ENCODE measurements at regions not wholly inside any gene's neighbourhood (a gene's known extent, or its start where the extent isn't known, plus 50 kb on each side); places are given as distances from the start of the nearest gene placed in this dataset.
"Not testable (repeated sequence)": the region's sequence is repeated elsewhere in the genome, so short reads cannot be mapped to it uniquely, and the experiment has no call there.

DNA sequence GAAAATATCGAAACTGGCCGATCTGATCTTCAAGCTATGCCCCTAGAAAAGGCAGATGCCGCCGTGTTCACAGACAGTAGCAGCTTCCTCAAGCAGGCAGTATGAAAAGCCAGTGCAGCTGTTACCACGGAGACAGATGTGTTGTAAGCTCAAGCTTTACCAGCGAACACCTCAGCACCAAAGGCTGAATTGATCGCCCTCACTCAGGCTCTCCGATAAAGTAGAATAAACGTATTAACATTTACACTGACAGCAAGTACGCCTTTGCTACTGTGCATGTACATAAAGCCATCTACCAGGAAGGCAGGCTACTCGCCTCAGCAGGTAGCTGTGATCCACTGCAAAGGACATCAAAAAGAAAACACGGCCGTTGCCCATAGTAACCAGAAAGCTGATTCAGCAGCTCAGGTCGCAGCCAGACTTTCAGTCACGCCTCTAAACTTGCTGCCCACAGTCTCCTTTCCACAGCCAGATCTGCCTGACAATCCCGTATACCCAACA, 122.8 kb upstream of the DEFB108B start:
- WGBS, result 50% methylated on average over 16 of the region's 16 CpGs

DNA sequence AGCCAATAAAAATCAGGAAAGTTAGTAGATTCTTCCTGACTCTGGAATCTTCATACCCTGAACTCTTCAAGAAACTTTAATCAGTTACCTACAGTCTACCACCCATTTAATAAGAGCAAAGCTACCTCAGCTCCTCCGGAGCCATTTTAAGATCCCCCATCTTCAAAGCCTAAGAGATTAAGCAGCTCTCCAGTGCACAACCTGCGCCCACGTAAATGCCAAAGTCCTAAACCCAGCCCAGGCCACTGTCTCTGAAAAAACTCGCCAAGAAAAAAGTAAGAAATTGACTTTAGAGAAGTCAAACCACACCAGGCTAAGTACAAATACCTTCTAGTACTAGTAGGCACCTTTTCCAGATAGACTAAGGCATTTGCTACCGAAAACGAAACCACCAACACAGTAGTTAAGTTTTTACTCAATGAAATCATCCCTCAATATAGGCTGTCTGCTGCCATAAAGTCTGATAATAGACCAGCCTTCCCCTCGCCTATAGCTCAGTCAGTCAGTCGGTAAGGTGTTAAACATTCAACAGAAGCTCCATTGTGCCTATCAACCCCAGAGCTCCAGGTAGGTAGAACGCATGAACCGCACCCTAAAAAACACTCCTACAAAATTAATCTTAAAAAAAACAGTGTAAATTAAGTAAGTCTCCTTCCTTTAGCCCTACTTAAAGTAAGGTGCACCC, 122.2 kb upstream of the DEFB108B start:
- peaks cover 0 to 15% of the 10 kb centered on the region in 2 experiments for H3K27me3 ChIP-seq (ENCODE audit: control insufficient read depth in 1 of 2, insufficient read depth in 1 of 2, low read length in 2 of 2)
- not testable (repeated sequence) for H3K4me1 ChIP-seq (ENCODE audit: control insufficient read depth, insufficient read depth, low read depth, low read length); H2AFZ ChIP-seq (ENCODE audit: low read depth, low read length); H2BK5ac ChIP-seq (ENCODE audit: low read depth, low read length, poor library complexity, severe bottlenecking); H4K91ac ChIP-seq (ENCODE audit: low read length); H2BK120ac ChIP-seq (ENCODE audit: low read depth, low read length); H3K4me3 ChIP-seq (ENCODE audit: insufficient read depth in 1 of 2, low read depth in 1 of 2, low read length in 2 of 2); H2BK15ac ChIP-seq (ENCODE audit: low read depth, poor library complexity, severe bottlenecking); H3K18ac ChIP-seq (ENCODE audit: low read depth in 1 of 2, low read length in 2 of 2); H3K36me3 ChIP-seq (ENCODE audit: control insufficient read depth in 1 of 2, insufficient read depth in 2 of 2, low read depth in 1 of 2, low read length in 2 of 2); H3K23ac ChIP-seq (ENCODE audit: low read length in 2 of 2); H3K4ac ChIP-seq (ENCODE audit: low read depth in 1 of 2, low read length in 2 of 2); H3K27ac ChIP-seq (ENCODE audit: low read length, poor library complexity, severe bottlenecking); H3K14ac ChIP-seq (ENCODE audit: low read length in 2 of 2); H3K9ac ChIP-seq (ENCODE audit: low read length); H3K4me2 ChIP-seq (ENCODE audit: low read length, poor library complexity, severe bottlenecking); H3K79me1 ChIP-seq (replicated peaks; ENCODE audit: low read length, poor library complexity, severe bottlenecking); H2BK12ac ChIP-seq (ENCODE audit: low read length in 2 of 2); DNase-seq; H2AK5ac ChIP-seq (ENCODE audit: low read length, severe bottlenecking); H4K8ac ChIP-seq (ENCODE audit: low read length); H3K9me3 ChIP-seq (ENCODE audit: control insufficient read depth, low read length)
- WGBS, result 72% methylated on average over 10 of the region's 10 CpGs

More for the DNA sequence above, 122.8 kb upstream of the DEFB108B start:
- not testable (repeated sequence) for DNase-seq; H4K91ac ChIP-seq (ENCODE audit: low read length); H3K9me3 ChIP-seq (ENCODE audit: control insufficient read depth, low read length); H2BK15ac ChIP-seq (ENCODE audit: low read depth, poor library complexity, severe bottlenecking); H2AFZ ChIP-seq (ENCODE audit: low read depth, low read length); H3K18ac ChIP-seq (ENCODE audit: low read depth in 1 of 2, low read length in 2 of 2); H3K4me1 ChIP-seq (ENCODE audit: control insufficient read depth, insufficient read depth, low read depth, low read length); H3K14ac ChIP-seq (ENCODE audit: low read length in 2 of 2); H3K79me1 ChIP-seq (replicated peaks; ENCODE audit: low read length, poor library complexity, severe bottlenecking); H2BK5ac ChIP-seq (ENCODE audit: low read depth, low read length, poor library complexity, severe bottlenecking); H3K4me2 ChIP-seq (ENCODE audit: low read length, poor library complexity, severe bottlenecking); H2AK5ac ChIP-seq (ENCODE audit: low read length, severe bottlenecking); H3K4ac ChIP-seq (ENCODE audit: low read depth in 1 of 2, low read length in 2 of 2); H2BK12ac ChIP-seq (ENCODE audit: low read length in 2 of 2); H2BK120ac ChIP-seq (ENCODE audit: low read depth, low read length); H3K27ac ChIP-seq (ENCODE audit: low read length, poor library complexity, severe bottlenecking); H3K23ac ChIP-seq (ENCODE audit: low read length in 2 of 2); H3K36me3 ChIP-seq (ENCODE audit: control insufficient read depth in 1 of 2, insufficient read depth in 2 of 2, low read depth in 1 of 2, low read length in 2 of 2); H4K8ac ChIP-seq (ENCODE audit: low read length)
- H3K9ac ChIP-seq (ENCODE audit: low read length), result peak overlapping the region; percentile 49
- peaks cover 0 to 15% of the 10 kb centered on the region in 2 experiments for H3K27me3 ChIP-seq (ENCODE audit: control insufficient read depth in 1 of 2, insufficient read depth in 1 of 2, low read length in 2 of 2)
- H3K4me3 ChIP-seq (ENCODE audit: insufficient read depth in 1 of 2, low read depth in 1 of 2, low read length in 2 of 2), result peak overlapping the region in 1 of 2 experiments; percentile 24

DNA sequence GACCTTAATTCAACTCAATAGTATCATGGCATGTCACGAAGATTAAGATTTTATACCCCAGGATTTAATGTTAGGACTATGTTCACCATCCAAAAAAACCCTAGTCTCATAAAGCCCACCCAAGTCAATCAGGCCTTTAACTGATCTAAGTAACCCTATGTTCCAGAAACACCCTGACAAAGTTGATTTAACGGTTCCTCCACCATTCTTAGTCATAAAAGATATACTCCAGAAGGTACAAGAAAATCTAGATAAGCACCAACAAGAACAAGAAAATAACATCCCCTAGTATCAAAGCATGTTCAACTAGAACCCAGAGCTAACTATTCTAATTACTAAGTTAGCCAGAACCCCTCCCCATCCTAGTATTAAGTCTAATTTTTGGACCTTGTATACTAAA, 120.7 kb upstream of the DEFB108B start:
- not testable (repeated sequence) for H3K79me1 ChIP-seq (replicated peaks; ENCODE audit: low read length, poor library complexity, severe bottlenecking); H3K9me3 ChIP-seq (ENCODE audit: control insufficient read depth, low read length); H2AK5ac ChIP-seq (ENCODE audit: low read length, severe bottlenecking); H2BK5ac ChIP-seq (ENCODE audit: low read depth, low read length, poor library complexity, severe bottlenecking); H3K36me3 ChIP-seq (ENCODE audit: control insufficient read depth in 1 of 2, insufficient read depth in 2 of 2, low read depth in 1 of 2, low read length in 2 of 2); H2BK12ac ChIP-seq (ENCODE audit: low read length in 2 of 2); H3K18ac ChIP-seq (ENCODE audit: low read depth in 1 of 2, low read length in 2 of 2); H4K91ac ChIP-seq (ENCODE audit: low read length); H4K8ac ChIP-seq (ENCODE audit: low read length); DNase-seq; H2BK15ac ChIP-seq (ENCODE audit: low read depth, poor library complexity, severe bottlenecking); H3K14ac ChIP-seq (ENCODE audit: low read length in 2 of 2); H3K27ac ChIP-seq (ENCODE audit: low read length, poor library complexity, severe bottlenecking); H3K4me2 ChIP-seq (ENCODE audit: low read length, poor library complexity, severe bottlenecking); H3K23ac ChIP-seq (ENCODE audit: low read length in 2 of 2); H3K4me3 ChIP-seq (ENCODE audit: insufficient read depth in 1 of 2, low read depth in 1 of 2, low read length in 2 of 2); H2BK120ac ChIP-seq (ENCODE audit: low read depth, low read length); H3K9ac ChIP-seq (ENCODE audit: low read length); H2AFZ ChIP-seq (ENCODE audit: low read depth, low read length); H3K4me1 ChIP-seq (ENCODE audit: control insufficient read depth, insufficient read depth, low read depth, low read length); H3K4ac ChIP-seq (ENCODE audit: low read depth in 1 of 2, low read length in 2 of 2)
- H3K27me3 ChIP-seq (ENCODE audit: control insufficient read depth in 1 of 2, insufficient read depth in 1 of 2, low read length in 2 of 2), result peaks cover 0 to 15% of the 10 kb centered on the region in 2 experiments
- WGBS, result 82% methylated on average over 2 of the region's 2 CpGs

DNA sequence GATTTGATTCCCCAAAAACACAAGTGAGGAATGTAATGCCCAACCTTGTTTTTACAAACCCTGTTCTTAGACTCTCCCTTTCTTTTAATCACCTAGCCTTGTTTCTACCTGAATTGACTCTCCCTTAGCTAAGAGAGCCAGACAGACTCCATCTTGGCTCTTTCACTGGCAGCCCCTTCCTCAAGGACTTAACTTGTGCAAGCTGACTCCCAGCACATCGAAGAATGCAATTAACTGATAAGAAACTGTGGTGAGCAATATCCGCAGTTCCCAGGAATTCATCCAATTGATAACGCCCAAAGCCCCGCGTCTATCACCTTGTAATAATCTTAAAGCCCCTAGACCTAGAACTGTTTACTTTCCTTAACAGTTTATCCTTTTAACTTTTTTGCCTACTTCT, 120.2 kb upstream of the DEFB108B start:
- H3K4me3 ChIP-seq (ENCODE audit: insufficient read depth in 1 of 2, low read depth in 1 of 2, low read length in 2 of 2); H2BK120ac ChIP-seq (ENCODE audit: low read depth, low read length); H3K14ac ChIP-seq (ENCODE audit: low read length in 2 of 2); DNase-seq; H4K91ac ChIP-seq (ENCODE audit: low read length); H2BK15ac ChIP-seq (ENCODE audit: low read depth, poor library complexity, severe bottlenecking); H2AK5ac ChIP-seq (ENCODE audit: low read length, severe bottlenecking); H3K36me3 ChIP-seq (ENCODE audit: control insufficient read depth in 1 of 2, insufficient read depth in 2 of 2, low read depth in 1 of 2, low read length in 2 of 2); H2BK12ac ChIP-seq (ENCODE audit: low read length in 2 of 2); H3K4me2 ChIP-seq (ENCODE audit: low read length, poor library complexity, severe bottlenecking); H3K9ac ChIP-seq (ENCODE audit: low read length); H3K18ac ChIP-seq (ENCODE audit: low read depth in 1 of 2, low read length in 2 of 2); H3K4ac ChIP-seq (ENCODE audit: low read depth in 1 of 2, low read length in 2 of 2); H3K9me3 ChIP-seq (ENCODE audit: control insufficient read depth, low read length); H4K8ac ChIP-seq (ENCODE audit: low read length); H3K79me1 ChIP-seq (replicated peaks; ENCODE audit: low read length, poor library complexity, severe bottlenecking); H3K23ac ChIP-seq (ENCODE audit: low read length in 2 of 2); H2AFZ ChIP-seq (ENCODE audit: low read depth, low read length); H3K4me1 ChIP-seq (ENCODE audit: control insufficient read depth, insufficient read depth, low read depth, low read length); H2BK5ac ChIP-seq (ENCODE audit: low read depth, low read length, poor library complexity, severe bottlenecking); H3K27ac ChIP-seq (ENCODE audit: low read length, poor library complexity, severe bottlenecking): not testable (repeated sequence)
- peaks cover 0 to 15% of the 10 kb centered on the region in 2 experiments for H3K27me3 ChIP-seq (ENCODE audit: control insufficient read depth in 1 of 2, insufficient read depth in 1 of 2, low read length in 2 of 2)
- 18% methylated on average over 5 of the region's 5 CpGs for WGBS
